Kidney (tissue), 13 donors: ENCODE measurements at regions not wholly inside any gene's neighbourhood (a gene's known extent, or its start where the extent isn't known, plus 50 kb on each side); places are given as distances from the start of the nearest gene placed in this dataset.
"Not testable (repeated sequence)": the region's sequence is repeated elsewhere in the genome, so short reads cannot be mapped to it uniquely, and the experiment has no call there.

ENCODE experiments used
- DNase-seq, 5 donors: peaks; one replicate each; pipeline ENCODE4 v3.0.0-alpha.2; 2013 to 2020
- FAIRE-seq: peaks from 2 replicates; lab custom pipeline; 2012; peaks lifted over from hg19 to GRCh38; lab: Jason Lieb, UNC
- H3K27ac ChIP-seq, 2 donors: one replicate each; pipeline ENCODE4 v1.7.0; 2013; ENCODE audit warnings: low read depth in 2 of 2, low read length in 2 of 2, inconsistent platforms in 1 of 2
- H3K27me3 ChIP-seq: one replicate; pipeline ENCODE4 v1.7.1; 2013; ENCODE audit warnings: low read length, inconsistent platforms; ENCODE audit not compliant: control insufficient read depth, insufficient read depth
- H3K36me3 ChIP-seq, 3 donors: one replicate each; pipeline versions ENCODE4 v1.7.0 to v1.7.1; 2013; ENCODE audit warnings: low read length in 3 of 3, control low read depth in 1 of 3, inconsistent platforms in 1 of 3; ENCODE audit not compliant: insufficient read depth in 3 of 3, control insufficient read depth in 2 of 3
- H3K4me1 ChIP-seq, 3 donors: one replicate each; pipeline versions ENCODE4 v1.7.0 to v1.7.1; 2013; ENCODE audit warnings: low read length in 3 of 3, inconsistent platforms in 1 of 3, low read depth in 1 of 3; ENCODE audit not compliant: control insufficient read depth in 2 of 3, insufficient read depth in 2 of 3
- H3K4me3 ChIP-seq, 3 donors: one replicate each; pipeline versions ENCODE4 v1.7.0 to v1.8.1; 2013; ENCODE audit warnings: low read length in 3 of 3, control low read depth in 1 of 3, inconsistent platforms in 1 of 3
- H3K9ac ChIP-seq, 3 donors: one replicate each; pipeline versions ENCODE4 v1.7.0 to v1.7.1; 2013; ENCODE audit warnings: low read length in 3 of 3, control low read depth in 1 of 3, inconsistent platforms in 1 of 3
- H3K9me3 ChIP-seq, 3 donors: one replicate each; pipeline versions ENCODE4 v1.7.0 to v1.7.1; 2013; ENCODE audit warnings: low read length in 3 of 3, control low read depth in 1 of 3, inconsistent platforms in 1 of 3; ENCODE audit not compliant: control insufficient read depth in 2 of 3, insufficient read depth in 1 of 3
- intact Hi-C: fragments of 100-400 bp; cut with DNase I; formaldehyde crosslinking; loops from one replicate; pipeline ENCODE4 v1.11.1; 2022
- TF ChIP-seq, protein P1 (sequence below): IDR thresholded peaks from 3 replicates; pipeline ENCODE4 v1.5.1; 2012; ENCODE audit warnings: mild to moderate bottlenecking, moderate library complexity, borderline replicate concordance; ENCODE audit not compliant: insufficient read depth; ENCODE audit errors: extremely low read depth
- donor health status: control.
- donor health status: control.
- donor health status: control.
- donor health status: control.
- donor health status: control.
- donor health status: DM: yes; HTN: yes; CAD: no.
- donor health status: Normal renal cell carcinoma (clear cell type).

DNA sequence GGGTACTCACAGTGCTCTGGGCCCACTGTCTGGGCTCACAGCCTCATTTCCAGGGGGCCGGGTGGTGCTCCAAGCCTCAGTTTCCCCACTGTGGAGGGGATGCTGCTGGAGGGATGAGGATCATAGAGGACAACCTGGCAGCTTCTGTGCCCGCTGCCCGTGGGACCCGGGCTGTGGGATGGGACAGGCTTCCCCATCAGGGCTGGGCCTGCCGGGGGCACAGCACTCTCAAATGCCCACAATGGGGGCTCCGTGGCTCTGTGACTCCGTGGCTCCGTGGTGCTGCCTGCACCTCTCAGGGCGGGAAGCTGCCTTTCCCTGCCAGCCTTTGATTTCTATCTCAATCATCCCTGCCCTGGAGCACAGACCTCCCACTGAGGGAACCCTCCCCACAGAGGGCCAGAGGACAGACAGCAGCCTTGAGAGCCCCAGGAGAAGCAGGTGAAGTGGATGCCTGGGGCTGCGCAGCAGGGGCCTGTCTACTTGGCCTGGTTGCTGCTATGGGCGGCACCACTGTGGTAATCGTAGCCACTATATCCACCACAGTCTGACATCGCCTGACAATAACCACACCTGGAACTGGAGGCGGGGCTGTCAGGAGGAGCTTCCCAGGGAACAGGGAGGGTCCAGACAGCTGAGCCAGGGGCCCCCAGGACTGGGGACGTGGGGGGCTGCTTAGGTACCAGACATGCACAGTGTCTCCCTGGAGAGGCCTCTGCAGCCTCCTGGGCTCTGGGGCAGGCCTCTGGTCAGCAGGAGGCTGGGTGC, 375.9 kb downstream of the TMEM121 start:
- DNase-seq (no peak), FAIRE-seq (no peak)
- Histone ChIP-seq H3K27ac (no peak overlapping the region), H3K4me1 (no peaks in the 10 kb centered on the region), H3K36me3 (no peaks in the 10 kb centered on the region), H3K4me3 (no peak overlapping the region), H3K9me3 (no peaks in the 10 kb centered on the region), H3K27me3 (no peaks in the 10 kb centered on the region), H3K9ac (no peak overlapping the region)
- intact Hi-C loops: no loop called here
- TF ChIP-seq, protein P1, sequence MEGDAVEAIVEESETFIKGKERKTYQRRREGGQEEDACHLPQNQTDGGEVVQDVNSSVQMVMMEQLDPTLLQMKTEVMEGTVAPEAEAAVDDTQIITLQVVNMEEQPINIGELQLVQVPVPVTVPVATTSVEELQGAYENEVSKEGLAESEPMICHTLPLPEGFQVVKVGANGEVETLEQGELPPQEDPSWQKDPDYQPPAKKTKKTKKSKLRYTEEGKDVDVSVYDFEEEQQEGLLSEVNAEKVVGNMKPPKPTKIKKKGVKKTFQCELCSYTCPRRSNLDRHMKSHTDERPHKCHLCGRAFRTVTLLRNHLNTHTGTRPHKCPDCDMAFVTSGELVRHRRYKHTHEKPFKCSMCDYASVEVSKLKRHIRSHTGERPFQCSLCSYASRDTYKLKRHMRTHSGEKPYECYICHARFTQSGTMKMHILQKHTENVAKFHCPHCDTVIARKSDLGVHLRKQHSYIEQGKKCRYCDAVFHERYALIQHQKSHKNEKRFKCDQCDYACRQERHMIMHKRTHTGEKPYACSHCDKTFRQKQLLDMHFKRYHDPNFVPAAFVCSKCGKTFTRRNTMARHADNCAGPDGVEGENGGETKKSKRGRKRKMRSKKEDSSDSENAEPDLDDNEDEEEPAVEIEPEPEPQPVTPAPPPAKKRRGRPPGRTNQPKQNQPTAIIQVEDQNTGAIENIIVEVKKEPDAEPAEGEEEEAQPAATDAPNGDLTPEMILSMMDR: no peak

DNA sequence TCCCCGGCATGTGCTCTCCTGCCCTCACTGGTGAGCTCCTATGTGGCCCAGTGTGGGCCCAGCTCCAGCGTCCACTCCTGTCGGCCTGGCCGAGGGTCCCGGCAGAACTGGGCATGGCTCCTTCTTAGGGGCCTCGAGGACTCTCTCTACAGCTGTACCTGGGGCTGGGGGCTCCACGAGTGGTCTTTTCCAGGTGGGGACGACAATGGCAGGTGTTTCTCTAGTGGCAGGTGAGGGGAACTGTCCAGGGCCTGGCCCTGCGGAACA, 376.4 kb downstream of the TMEM121 start:
- H3K4me3 ChIP-seq, H3K9ac ChIP-seq, H3K9me3 ChIP-seq, H3K4me1 ChIP-seq, H3K27ac ChIP-seq, H3K27me3 ChIP-seq, DNase-seq, intact Hi-C loops, FAIRE-seq, H3K36me3 ChIP-seq: not testable (repeated sequence)

DNA sequence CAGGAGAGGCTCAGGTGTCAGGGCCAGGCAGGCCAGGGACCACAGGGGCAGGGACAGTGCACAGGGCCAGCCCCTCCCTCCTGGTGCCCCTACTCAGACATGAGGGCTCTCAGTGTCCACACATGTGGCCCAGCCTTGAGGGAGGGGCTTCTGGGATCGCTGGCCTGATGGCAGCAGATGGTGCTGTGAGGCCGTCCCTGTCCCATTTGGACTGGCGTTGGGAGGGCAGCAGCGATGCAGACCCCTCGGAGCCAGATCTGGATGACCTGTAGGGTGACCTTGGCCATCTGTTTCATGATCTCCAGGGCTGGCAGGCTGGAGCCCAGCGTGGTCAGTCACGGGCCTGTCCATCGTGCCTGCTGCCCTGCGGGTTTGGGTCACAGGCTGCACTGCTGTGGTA, 377.6 kb downstream of the TMEM121 start:
- no peak overlapping the region for H3K27ac ChIP-seq

DNA sequence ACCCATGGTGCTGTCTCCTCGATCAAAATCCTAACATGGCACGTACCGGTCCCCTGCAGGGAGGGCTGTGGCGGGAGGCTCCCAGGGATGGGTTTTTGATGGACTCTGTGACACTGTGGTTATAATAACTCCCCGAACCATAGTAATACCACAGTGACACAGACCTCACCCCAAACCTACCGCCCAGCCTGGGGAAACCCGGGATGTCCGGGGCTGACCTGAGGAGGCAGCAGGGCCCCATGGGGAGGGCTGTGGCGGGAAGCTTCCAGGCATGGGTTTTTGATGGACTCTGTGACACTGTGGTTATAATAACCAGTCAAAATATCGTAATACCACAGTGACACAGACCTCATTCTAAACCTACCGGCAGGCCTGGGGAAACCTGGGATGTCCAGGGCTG, 378.0 kb downstream of the TMEM121 start:
- DNase-seq (no peak), FAIRE-seq (no peak)
- H3K9me3 ChIP-seq: no peaks in the 10 kb centered on the region
- H3K27me3 ChIP-seq: no peaks in the 10 kb centered on the region
- TF ChIP-seq, protein P1: no peak
- H3K4me1 ChIP-seq: no peaks in the 10 kb centered on the region
- no peak overlapping the region for H3K9ac ChIP-seq
- intact Hi-C loops: no loop called here
- H3K4me3 ChIP-seq: no peak overlapping the region
- no peak overlapping the region for H3K27ac ChIP-seq
- no peaks in the 10 kb centered on the region for H3K36me3 ChIP-seq

More for the DNA sequence above, 377.6 kb downstream of the TMEM121 start:
- no peak overlapping the region for H3K9ac ChIP-seq
- H3K36me3 ChIP-seq: no peaks in the 10 kb centered on the region
- H3K9me3 ChIP-seq: no peaks in the 10 kb centered on the region
- no peaks in the 10 kb centered on the region for H3K27me3 ChIP-seq
- FAIRE-seq (no peak), DNase-seq (no peak)
- TF ChIP-seq, protein P1: no peak
- intact Hi-C loops: no loop called here
- H3K4me1 ChIP-seq: no peaks in the 10 kb centered on the region
- H3K4me3 ChIP-seq: no peak overlapping the region
